Mucosa of stomach (tissue), 1 donor: ENCODE measurements at regions not wholly inside any gene's neighbourhood (a gene's known extent, or its start where the extent isn't known, plus 50 kb on each side); places are given as distances from the start of the nearest gene placed in this dataset.
A peak's percentile ranks its signal among the peaks of the same experiment; 100 is the strongest.

ENCODE experiments used
- H3K27me3 ChIP-seq: one replicate; pipeline ENCODE4 v1.7.0; 2013; ENCODE audit warnings: mild to moderate bottlenecking, low read length; ENCODE audit not compliant: control insufficient read depth, insufficient read depth
- H3K36me3 ChIP-seq: one replicate; pipeline ENCODE4 v1.7.0; 2013; ENCODE audit warnings: low read length; ENCODE audit not compliant: control insufficient read depth, insufficient read depth
- H3K4me1 ChIP-seq: one replicate; pipeline ENCODE4 v1.7.0; 2013; ENCODE audit warnings: mild to moderate bottlenecking, low read length; ENCODE audit not compliant: control insufficient read depth, insufficient read depth
- H3K4me3 ChIP-seq: one replicate; pipeline ENCODE4 v1.7.0; 2013; ENCODE audit warnings: low read length
- H3K9ac ChIP-seq: one replicate; pipeline ENCODE4 v1.7.0; 2013; ENCODE audit warnings: mild to moderate bottlenecking, low read length, moderate library complexity
- H3K9me3 ChIP-seq: one replicate; pipeline ENCODE4 v1.7.0; 2013; ENCODE audit warnings: mild to moderate bottlenecking, low read length, moderate library complexity; ENCODE audit not compliant: control insufficient read depth
- donor health status: Pancreatic carcinoma.

- H3K9me3 ChIP-seq, result no peaks in the 10 kb centered on the region
- peaks cover 1% of the 10 kb centered on the region for H3K4me1 ChIP-seq
- no peak overlapping the region for H3K4me3 ChIP-seq
- no peak overlapping the region for H3K9ac ChIP-seq
- no peaks in the 10 kb centered on the region for H3K27me3 ChIP-seq
- H3K36me3 ChIP-seq, result no peaks in the 10 kb centered on the region
Observed at GRCh38 chr9:129357773-129358245, 179.7 kb upstream of the IER5L start.

DNA sequence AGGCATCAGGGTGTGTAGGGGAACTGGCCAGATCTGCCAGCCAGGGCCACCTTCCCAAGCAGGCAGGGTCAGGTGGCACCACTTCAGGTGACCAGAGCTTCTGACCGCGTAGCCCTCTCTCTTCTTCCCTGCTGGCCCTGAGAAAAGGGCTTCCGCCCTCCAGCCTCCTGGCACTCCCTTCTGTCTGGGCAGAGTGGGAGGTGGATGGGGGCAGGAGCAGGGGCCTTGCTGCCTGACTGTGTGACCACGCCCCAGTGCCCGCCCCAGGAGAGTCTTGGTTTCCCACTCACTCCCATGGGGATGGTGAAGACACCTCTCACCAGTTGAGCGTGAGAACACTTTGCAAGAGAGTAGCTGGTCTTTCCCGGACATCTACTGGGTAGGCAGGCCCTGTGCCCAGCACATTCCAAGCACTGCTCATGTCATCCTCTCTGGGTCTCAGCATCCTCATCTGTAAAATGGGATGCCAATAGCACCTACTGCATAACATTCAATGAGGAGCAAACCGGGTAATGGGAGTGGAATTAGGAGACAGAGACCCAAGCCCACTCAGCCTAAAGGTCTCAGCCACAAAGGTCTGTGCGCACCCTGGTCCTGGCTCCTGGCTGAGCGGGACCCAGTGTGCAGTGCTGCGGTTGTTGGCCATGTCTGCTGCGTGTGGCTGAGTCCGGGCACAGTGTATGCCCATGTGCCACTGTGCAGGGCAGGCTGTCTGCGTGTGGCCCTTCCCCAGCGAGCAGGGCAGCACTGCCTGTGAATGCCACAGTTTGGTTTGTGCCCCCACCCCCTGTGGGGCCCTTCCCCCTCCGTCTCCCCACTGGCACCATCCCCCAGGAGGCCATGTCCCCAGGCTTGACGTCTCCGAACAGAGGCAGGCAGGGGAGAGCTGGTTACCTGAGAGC, 179.1 kb upstream of the IER5L start:
- no peaks in the 10 kb centered on the region for H3K9me3 ChIP-seq
- H3K4me3 ChIP-seq, result no peak overlapping the region
- H3K27me3 ChIP-seq, result no peaks in the 10 kb centered on the region
- peaks cover 5% of the 10 kb centered on the region for H3K4me1 ChIP-seq
- no peak overlapping the region for H3K9ac ChIP-seq
- no peaks in the 10 kb centered on the region for H3K36me3 ChIP-seq

DNA sequence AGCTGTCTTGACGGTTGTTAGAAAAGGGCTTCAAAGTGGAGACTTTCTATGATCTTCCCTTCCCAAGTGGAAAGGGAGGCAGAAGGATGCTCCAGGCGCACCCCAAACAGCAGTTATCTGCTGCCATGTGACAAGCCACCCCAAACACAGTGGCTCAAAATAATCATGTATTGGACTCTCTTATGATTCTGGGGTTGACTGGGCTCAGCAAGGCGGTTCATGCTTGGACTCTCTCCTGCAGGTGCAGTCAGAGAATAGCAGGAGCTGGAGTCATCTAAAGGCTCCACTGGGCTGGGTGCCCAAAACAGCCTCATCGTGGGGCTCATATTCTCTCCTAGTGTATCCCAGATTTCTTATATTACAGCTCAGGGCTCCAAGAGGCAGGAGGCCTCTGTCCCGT, 177.6 kb upstream of the IER5L start:
- Histone ChIP-seq H3K27me3 (peaks cover 4% of the 10 kb centered on the region), H3K9me3 (no peaks in the 10 kb centered on the region), H3K36me3 (no peaks in the 10 kb centered on the region), H3K9ac (no peak overlapping the region), H3K4me1 (peaks cover 9% of the 10 kb centered on the region), H3K4me3 (no peak overlapping the region)

GRCh38 chr9:129354498-129354897, 176.4 kb upstream of the IER5L start:
- H3K36me3 ChIP-seq, result no peaks in the 10 kb centered on the region
- no peaks in the 10 kb centered on the region for H3K9me3 ChIP-seq
- H3K4me1 ChIP-seq, result peaks cover 9% of the 10 kb centered on the region

DNA sequence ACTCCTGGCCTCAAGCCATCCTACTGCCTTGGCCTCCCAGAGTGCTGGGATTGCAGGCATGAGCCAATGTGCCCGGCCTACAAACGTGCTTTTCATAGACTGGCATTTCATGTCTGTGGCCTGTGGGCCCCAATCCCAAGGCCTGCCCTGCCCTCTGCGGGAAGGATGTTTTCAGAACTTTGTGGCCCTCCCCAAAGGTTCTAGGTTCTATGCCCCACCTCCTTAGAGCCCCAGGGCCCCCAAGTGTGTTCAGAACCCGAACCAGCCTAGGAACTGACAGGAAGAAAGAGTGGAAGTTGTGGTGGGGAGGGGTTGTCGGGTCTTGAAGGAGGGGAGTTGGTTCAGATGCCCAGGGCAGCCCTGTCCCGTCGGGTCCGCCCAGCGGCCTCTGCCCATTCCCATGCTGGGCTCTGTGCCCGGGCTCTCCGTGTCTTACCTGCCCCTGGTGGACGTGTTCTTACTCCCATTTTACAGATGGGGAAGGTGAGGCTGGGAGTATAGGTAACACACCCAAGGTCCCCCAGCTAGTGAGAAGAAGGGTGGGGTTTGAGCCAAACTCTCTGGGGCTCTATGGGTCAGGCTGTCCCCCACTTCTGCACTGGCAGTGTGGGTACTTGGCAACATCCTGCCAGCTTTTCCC, 175.8 kb upstream of the IER5L start:
- Histone ChIP-seq H3K9ac (no peak overlapping the region), H3K4me1 (peaks cover 9% of the 10 kb centered on the region), H3K4me3 (no peak overlapping the region), H3K36me3 (no peaks in the 10 kb centered on the region), H3K27me3 (peaks cover 4% of the 10 kb centered on the region), H3K9me3 (no peaks in the 10 kb centered on the region)

More at GRCh38 chr9:129354498-129354897, 176.4 kb upstream of the IER5L start:
- no peak overlapping the region for H3K9ac ChIP-seq
- no peak overlapping the region for H3K4me3 ChIP-seq
- H3K27me3 ChIP-seq, result peaks cover 4% of the 10 kb centered on the region

DNA sequence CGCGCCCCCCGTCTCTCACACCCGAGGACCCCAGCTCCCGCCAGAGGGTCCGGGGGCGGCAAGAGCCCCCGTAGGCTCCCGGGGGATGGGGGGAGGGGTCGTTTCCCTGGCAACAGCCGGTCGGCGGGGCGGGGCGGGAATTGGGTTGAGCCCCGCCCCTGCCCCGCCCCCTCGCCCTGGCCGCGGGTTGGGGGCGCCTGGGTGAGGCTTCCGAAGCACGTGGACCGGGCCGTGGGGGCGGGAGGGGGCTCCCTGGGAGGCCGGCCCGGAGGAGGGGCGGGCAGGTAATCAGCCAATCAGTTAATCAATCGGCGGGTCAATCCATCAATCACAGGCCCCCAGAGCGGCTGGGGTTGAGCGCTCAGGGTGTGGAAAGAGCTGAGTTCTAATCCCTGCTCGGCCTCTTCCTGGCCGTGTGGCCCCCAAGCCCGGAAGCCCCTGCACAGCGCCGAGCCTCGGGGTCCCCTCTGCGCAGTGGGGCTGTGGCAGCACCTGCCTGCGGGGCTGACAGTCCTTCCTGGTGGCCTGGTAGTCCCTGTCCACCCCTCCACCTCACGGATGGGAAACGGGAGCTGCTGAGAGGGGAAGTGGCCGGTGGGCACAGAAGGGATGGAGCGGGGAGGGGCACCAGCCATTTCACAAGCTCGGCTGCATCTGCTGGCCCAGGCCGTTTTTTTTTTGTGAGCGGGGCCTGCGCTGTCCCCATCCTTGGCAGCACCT, 174.2 kb upstream of the IER5L start:
- H3K9ac ChIP-seq, result peak overlapping the region; percentile 47
- peaks cover 12% of the 10 kb centered on the region for H3K4me1 ChIP-seq

GRCh38 chr9:129351642-129352145, 173.6 kb upstream of the IER5L start:
- Histone ChIP-seq H3K4me1 (peaks cover 12% of the 10 kb centered on the region), H3K36me3 (no peaks in the 10 kb centered on the region), H3K27me3 (peaks cover 4% of the 10 kb centered on the region), H3K9me3 (no peaks in the 10 kb centered on the region), H3K9ac (peak overlapping the region; percentile 47), H3K4me3 (no peak overlapping the region)

More for the DNA sequence above, 174.2 kb upstream of the IER5L start:
- Histone ChIP-seq H3K4me3 (no peak overlapping the region), H3K27me3 (peaks cover 4% of the 10 kb centered on the region), H3K36me3 (no peaks in the 10 kb centered on the region), H3K9me3 (no peaks in the 10 kb centered on the region)

GRCh38 chr9:129351058-129351641, 173.1 kb upstream of the IER5L start:
- H3K4me3 ChIP-seq, result no peak overlapping the region
- peaks cover 12% of the 10 kb centered on the region for H3K4me1 ChIP-seq
- H3K9ac ChIP-seq, result no peak overlapping the region
- H3K36me3 ChIP-seq, result no peaks in the 10 kb centered on the region
- no peaks in the 10 kb centered on the region for H3K9me3 ChIP-seq
- peaks cover 4% of the 10 kb centered on the region for H3K27me3 ChIP-seq

- H3K4me1 ChIP-seq, result peaks cover 12% of the 10 kb centered on the region
- no peak overlapping the region for H3K4me3 ChIP-seq
- no peaks in the 10 kb centered on the region for H3K36me3 ChIP-seq
- peaks cover 4% of the 10 kb centered on the region for H3K27me3 ChIP-seq
- no peaks in the 10 kb centered on the region for H3K9me3 ChIP-seq
- H3K9ac ChIP-seq, result no peak overlapping the region
Observed at GRCh38 chr9:129350143-129350935, 172.3 kb upstream of the IER5L start.

GRCh38 chr9:129349665-129349947, 171.5 kb upstream of the IER5L start:
- peaks cover 4% of the 10 kb centered on the region for H3K27me3 ChIP-seq

More at GRCh38 chr9:129349665-129349947, 171.5 kb upstream of the IER5L start:
- H3K9ac ChIP-seq, result no peak overlapping the region
- H3K4me1 ChIP-seq, result peaks cover 12% of the 10 kb centered on the region
- no peak overlapping the region for H3K4me3 ChIP-seq
- no peaks in the 10 kb centered on the region for H3K9me3 ChIP-seq
- no peaks in the 10 kb centered on the region for H3K36me3 ChIP-seq
